GM21737 (cell line): ENCODE measurements at regions not wholly inside any gene's neighbourhood (a gene's known extent, or its start where the extent isn't known, plus 50 kb on each side); places are given as distances from the start of the nearest gene placed in this dataset.

Experiments used
- ATAC-seq: cut with Tn5 transposase; IDR thresholded peaks from one replicate; pipeline ENCODE4 v1.9.1; 2021; ENCODE audit warnings: mild to moderate bottlenecking, moderate library complexity; ENCODE audit not compliant: unreplicated experiment

DNA sequence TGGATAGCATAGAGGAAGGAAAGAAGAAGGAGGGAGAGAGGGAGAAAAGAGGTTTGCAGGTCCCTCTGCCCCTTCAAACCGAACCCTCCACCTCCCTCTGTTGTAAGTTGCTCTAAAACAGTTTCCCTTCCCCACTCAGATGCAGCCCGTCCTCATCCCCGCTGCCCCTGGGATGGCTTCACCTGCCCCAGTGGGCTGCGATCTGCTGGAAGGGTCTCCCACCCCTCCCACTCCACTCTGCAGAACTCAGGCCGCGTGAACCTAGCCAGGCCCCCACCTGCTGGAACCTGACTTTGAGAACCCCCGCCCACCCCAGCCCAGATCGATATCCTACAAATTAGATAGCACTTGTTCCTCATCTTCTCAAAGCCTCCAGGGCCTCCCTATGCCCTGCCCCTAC lies 190.8 kb downstream of the DLL1 start:
- ATAC-seq, result no peak

DNA sequence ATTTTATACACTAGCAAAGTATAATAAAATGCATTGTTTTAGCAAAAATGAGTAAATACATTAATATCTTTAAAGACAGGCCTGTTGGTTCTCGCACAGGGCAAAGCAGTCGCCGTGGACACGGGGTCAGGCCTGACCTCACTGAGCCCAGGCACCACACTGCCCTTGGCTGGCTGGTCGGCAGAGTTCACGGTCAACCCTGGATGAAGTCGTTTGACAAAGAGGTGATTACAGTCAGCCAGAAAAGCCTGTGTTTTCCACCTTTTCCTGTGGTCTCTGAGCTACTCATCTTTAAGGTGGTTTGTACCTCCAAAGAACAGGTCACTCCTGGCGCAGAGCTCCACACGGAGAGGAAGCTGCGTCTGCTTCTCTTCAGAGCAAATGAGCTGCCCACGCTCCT lies 191.5 kb downstream of the DLL1 start:
- no peak for ATAC-seq

DNA sequence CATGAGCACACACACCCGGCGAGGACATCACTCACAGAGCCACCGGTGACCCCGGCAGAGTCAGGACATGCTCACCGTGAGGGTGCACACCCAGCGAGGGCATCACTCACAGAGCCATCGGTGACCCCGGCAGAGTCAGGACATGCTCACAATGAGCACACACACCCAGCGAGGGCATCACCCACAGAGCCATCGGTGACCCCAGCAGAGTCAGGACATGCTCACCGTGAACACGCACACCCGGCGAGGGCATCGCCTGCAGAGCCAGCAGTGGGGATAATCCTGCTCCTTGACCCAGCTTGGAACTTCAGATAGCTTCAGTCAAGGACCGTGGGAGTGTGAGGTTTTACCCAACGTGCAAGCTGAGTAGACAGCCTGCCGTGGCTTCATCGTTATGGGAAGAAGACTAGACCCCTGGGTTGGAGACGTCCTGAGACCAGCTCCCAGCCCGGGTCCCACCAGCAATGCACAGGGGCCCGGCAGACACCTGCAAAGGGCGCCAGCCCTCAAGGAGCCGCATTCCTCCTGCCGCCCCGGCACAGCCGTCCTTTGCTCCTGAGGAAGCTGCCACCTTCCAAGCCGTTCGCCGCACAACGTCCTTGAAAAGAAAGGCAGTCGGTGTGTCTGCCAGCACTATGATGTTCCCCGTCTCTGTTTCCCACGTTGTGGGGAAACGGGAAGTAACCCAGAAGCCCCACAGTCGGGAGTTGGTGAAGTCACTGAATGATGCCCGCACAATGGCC lies 192.3 kb downstream of the DLL1 start:
- no peak for ATAC-seq

DNA sequence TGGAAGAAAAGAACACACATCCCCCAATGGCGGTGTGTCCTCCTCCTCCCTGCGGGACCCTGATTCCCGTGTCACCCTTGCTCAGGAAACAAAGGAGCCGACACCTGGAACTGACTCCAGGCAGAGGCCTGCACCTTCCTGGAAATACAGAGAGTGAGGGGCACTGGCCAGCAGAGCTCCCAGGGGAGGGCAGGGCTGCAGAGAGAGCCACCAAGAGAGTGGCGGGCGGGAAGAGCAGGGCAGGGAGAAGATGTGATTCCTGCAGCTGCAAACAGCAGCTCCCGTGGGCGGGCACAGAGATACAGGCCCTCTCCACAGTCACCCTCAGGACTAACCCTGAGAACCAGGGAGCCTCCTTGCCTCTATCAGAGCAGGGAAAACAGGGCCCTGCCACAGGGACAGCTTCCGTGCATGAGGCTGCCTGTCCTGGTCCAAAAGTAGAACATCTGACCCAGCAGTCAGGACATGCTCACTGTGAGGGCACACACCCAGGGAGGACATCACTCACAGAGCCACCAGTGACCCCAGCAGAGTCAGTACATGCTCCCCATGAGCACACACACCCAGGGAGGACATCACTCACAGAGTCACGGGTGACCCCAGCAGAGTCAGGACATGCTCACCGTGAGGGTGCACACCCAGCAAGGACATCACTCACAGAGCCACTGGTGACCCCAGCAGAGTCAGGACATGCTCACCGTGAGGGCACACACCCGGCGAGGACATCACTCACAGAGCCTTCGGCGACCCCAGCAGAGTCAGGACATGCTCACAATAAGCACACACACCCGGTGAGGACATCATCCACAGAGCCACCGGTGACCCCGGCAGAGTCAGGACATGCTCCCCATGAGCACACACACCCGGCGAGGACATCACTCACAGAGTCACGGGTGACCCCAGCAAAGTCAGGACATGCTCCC lies 193.1 kb downstream of the DLL1 start:
- ATAC-seq, result no peak

DNA sequence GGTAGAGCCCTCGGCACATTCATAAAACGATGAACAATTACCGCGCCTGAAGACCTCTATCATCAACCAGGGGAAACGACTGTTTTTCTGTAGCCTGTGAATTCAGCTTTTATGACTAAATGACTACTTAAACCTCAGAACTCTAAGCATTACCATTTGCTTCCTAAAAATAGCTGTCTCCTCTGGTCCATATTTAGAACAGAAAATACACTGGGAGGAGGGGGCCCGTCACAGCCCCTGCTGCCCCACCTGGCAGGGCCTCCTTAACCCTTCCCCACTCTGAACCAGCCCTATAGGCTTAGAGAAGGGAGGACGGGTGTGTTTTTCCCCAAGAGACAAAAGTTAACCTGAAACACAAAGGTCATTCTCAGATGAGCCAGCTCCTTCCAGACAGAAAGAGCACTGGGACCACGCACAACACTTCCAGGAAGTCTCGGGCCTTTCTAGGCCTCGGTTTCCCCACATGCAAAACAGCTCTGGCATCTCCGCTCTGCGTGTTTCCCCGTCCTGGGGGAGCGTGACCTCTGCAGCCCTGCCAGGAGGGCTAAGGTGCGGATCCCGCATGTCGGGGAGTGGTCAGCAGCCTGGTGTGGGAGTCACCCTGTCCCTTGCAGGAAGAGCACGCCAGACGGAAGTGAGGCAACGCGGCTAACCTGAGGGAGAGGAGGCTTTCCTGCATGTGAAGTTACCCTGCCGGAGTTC lies 193.9 kb downstream of the DLL1 start:
- no peak for ATAC-seq

DNA sequence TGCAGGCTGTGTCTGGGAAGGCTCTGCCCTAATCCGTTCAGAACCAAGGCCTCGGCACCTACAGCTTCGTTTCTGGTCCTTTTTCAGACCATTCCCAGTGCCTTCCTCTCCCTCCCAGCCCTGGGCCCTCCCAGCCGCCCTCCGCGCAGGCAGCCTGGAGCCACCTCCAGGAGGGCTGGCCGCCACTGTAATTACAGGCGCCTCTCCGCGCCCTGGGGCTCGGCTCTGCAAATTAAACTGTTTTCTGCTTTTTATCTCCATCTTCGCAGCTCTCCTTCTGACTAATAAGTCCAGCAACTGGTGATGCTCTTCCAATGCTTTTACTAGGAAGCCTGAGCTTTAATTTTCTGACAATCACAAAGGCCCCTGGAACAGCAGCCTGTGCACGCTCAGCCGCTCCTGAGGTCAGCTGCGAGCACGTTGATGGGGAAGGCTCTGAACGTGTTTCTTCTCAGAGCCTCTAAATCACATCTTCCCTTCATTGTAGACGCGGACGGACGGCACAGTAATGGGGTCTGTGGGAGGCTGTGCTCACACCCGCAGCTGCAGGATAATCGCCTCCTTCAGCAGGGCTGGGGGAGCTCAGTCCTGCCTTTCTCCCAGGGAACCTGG lies 194.6 kb downstream of the DLL1 start:
- ATAC-seq, result no peak

DNA sequence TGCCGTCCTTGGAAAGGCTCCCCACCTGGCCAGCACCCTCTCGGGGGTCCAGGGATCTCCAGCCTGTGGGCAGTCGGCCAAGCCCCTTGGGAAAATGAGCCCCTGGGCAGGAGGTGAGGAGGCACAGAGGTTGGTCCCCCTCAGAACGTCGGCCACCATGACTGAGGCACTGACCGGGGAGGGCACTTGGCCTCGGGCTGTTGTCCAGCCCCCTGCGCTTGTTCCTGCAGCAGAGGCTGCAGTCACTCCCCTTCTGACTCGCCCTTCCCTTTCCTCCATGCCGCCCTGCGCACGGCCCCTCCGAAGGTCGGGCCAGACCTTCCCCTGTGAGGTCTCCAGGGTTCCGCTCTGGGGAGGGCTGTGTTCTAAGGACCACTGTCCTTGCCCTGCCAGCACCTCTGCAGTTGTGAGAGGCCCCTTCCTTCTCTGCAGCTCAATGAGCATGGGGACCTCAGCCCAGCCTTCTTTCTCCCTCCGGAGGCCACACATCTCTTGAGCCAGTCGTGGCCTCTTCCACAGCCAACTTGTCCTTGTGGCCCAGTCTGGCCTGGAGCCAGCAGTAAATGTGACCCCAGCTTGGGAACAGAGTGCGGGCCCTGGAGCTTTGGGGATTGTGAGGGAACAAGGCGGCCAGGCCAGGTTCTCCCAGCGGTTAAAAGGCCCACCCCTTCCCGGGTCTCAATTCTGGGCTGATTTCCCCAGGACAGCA lies 195.5 kb downstream of the DLL1 start:
- ATAC-seq, result no peak

DNA sequence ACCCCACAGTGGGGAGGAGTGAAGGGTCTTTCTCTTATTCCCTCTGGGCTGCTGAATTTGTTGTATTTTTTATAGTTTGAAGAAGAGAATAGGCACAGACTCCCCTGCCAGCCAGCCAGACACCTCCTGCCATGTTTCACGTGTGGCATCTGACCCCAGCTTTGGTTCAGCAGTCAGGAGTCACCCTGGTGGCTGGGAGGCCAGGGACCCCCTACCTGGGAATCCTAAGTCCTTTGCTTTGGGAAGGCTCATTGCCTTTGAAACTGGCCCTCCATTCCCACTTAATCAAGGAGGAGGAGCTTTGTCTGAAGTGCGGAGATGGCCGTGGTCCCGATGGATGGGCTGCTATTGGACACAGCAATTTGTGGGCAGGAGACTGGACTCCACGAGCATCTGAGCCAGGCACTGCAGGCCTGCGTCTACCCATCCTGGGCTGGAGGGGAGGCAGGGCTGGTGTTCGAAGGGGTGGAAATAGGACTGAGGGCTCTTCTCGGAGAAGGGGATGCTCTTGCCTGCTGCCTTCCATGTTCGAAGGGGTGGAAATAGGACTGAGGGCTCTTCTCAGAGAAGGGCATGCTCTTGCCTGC lies 196.1 kb downstream of the DLL1 start:
- ATAC-seq, result no peak

DNA sequence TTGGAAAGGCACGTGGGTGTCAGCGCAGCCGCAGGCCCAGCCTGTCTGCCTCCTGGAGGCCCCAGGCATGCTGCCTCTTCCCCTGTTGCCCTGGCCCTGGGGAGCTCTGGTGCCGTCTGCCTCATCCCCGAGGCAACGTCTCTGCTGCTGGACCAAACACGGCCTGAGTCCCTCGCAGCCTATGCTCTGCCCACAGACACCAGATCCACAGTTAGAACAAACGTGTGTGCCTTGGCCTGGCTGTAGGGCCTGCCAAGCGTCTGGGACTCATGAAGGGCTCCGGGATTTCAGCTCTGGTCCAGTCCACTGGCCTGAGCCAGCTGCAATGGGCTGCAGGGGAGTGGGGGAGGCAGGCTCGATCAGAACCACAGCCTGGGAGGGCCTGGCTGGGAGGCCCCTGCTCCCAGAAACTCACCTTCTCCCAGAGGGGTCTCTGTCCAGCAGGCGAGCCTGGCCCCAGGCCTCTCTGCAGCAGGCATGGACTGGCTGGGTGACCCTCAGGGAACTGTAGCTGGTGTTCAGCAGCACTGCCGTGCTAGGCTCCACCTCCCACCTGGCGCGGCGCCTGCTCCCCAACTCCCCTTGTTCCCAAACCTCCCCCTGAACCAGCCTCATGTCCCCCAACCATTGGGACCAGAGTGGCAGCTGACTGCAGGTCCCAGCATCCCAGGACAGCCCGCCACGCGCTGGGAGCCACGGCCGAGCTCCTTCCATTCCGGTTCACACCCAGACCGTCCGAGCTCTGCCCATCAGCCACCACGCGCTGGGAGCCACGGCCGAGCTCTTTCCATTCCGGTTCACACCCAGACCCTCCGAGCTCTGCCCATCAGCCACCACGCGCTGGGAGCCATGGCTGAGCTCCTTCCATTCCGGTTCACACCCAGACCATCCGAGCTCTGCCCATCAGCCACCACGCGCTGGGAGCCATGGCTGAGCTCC lies 197.0 kb downstream of the DLL1 start:
- no peak for ATAC-seq

DNA sequence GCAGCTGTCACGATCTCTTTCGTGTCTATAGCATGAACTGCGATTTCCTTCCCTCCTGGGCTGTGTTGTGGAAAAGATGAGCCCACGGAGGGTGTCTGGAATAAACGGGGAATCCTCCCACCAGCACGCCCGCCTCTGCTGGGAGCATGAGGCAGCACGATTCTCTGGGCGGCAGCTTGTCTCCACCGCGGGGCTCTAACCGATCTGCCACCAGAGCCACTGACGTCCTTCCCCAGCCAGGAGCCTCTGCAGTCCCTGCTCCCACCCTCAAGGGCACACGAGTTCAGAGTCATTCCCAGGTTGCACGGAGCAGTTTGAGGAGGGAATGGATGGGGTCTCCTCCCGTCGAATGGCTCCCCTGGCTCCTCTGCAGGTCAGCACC lies 197.6 kb downstream of the DLL1 start:
- ATAC-seq, result no peak

DNA sequence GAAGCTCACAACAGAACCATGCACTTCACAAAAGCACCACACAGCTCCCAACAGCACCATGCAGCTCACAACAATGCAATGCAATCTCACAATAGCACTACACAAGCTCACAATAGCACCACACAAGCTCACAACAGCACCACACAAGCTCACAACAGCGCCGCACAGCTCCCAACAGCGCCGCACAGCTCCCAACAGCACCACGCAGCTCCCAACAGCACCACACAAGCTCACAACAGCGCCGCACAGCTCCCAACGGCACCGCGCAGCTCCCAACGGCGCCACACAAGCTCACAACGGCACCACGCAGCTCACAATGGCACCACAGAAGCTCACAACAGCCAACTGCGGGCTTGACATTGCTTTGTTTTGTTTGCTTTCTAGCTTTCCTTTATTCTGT lies 198.1 kb downstream of the DLL1 start:
- ATAC-seq, result no peak

DNA sequence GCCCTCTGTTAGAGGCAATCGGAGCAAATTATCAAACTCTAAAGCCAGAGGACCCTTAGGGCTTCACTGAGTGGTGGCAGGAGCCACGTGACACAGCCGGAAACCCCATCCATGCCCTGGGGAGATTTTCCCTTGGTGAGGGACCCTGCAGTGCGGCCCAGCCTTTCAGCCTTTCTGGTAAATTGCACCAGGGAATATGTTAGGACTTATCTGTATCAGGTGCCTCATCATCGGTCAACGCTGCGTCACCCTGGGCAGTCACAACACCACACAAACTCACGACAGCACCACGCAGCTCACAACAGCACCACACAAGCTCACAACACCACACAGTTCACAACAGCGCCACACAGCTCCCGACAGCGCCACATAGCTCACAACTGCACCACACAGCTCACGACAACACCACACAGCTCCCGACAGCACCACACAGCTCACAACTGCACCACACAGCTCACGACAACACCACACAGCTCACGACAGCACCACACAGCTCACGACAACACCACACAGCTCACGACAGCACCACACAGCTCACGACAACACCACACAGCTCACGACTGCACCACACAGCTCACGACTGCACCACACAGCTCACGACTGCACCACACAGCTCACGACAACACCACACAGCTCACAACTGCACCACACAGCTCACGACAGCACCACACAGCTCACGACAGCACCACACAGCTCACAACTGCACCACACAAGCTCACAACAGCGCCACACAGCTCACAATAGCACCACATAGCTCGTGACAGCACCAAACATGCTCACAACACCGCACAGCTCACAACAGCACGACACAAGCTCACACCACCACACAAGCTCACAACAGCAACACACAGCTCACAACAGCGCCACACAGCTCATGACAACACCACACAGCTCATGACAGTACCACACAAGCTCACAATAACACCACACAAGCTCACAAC lies 199.0 kb downstream of the DLL1 start:
- no peak for ATAC-seq

DNA sequence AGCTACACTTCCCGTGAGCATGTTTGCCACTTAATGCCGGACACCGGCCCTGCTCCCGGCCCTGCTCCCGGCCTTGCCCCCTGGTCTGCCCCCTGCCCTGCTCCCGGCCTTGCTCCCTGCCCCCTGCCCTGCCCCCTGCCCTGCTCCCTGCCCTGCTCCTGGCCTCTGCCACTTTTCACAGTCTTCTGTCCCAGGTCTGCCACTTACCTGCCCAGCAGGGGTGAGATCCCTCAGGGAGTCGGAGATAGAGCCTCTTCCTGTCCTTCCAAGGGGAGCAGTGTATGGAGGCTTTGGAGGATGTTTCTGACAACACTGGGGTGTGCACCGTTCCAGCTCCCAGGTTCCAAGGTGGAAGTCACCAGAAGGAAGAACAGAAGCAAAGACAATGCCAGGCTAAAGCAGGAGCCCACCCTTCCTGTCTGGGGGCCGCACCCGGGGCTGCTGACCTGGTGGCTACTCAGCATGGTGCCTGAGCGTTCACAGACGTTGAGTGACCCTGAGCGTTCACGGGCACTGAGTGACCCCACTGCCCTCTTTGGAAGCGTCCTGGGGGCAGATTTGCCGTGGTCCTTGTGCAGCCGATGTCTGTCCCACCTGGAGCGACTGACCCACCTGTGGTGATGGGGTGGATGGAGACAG lies 199.8 kb downstream of the DLL1 start:
- no peak for ATAC-seq

DNA sequence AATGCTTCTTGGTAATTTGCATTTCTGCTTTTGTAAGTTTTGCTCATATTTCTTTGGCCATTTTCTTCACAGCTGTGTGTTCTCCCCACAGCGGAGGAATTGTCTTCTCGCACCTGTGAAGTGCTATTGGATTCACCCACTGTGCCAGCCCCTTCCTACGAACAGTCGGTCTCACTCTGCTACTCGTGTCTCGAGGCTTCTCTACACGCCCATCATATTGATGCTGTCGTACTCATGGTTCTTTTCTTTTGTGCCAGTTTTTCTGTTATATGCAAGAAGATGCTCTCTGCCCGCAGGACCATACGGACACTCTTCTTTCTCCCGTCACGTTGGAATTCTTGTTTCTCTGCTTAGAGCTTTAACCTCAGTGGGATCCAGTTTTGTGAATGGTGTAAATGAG lies 200.3 kb downstream of the DLL1 start:
- ATAC-seq, result no peak

DNA sequence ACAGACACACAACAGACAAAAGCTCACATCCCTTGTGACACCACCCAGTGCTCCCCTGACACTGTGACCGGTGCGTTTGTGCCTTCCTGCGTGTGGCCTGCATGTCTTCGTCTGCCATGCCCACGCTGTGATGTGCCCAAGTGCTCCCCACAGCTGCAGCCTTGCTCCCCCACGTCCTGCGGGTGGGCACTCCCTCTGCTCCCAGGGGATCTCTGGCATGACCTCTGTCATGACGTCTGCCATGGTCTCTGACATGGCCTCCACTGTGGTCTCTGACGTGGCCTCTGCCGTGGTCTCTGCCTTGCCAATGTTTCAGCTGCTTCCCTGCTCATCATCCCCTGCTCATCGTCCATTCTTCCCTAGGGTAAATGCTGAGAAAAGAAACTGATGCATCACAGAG lies 200.9 kb downstream of the DLL1 start:
- peak; percentile 17 for ATAC-seq

DNA sequence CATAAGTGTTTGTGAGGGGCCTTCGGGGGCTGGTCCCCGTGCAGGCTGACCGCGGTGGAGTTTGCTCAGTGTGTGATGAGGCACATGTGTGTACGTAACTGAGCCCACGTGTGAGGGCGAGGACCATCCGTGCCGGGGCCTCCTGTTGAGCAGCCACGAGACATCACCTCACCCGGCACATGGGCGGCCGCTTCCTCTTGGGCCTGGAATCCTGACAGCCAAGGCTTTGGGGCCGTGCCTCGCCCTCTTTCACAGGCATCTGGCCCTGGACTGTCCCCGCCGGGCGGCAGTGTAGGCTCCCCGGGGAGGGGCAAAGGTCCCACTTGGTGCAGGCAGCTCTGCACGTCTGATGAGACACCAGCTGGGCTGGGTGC lies 202.3 kb downstream of the DLL1 start:
- no peak for ATAC-seq

DNA sequence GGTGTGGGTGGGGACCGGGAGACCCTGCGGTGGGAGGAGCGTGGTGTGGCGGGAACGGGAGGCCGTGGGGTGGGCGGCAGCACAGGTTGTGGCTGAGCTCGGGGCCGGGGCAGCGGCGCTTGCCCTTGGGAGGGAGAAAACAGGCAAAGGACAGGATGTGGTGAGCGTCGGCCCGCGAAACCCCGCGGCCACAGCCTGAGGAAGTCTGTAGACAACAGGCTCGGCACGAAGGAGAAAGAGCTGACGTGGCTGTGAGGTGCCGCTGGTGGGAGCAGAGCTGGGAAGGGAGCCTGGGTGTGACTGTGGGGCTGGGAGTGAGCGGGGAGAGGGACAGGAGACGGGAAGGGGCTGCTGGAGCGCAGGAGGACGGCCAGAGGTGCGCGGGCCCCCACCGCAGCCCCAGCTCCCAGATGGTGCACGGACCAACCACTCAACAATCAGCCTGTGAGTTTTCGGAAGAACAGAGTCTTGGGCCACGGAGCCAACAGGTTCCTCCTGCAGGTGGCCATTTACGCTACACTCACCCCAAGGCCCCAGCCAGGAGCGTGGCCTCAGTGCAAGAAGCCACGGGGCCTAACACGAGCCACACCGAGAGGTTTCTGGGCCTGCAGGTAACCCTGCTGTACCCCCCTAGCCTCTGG lies 202.8 kb downstream of the DLL1 start:
- ATAC-seq, result peak; percentile 57
